GM23338 (cell line): ENCODE measurements at regions not wholly inside any gene's neighbourhood (a gene's known extent, or its start where the extent isn't known, plus 50 kb on each side); places are given as distances from the start of the nearest gene placed in this dataset.

Experiments
- ATAC-seq: fragments of 200-7000 bp; cut with Tn5 transposase; 3 replicates; pipeline ENCODE4 v1.9.1; 2020
- DNase-seq: peaks from one replicate; pipeline ENCODE4 v3.0.0-alpha.2; 2015; ENCODE audit warnings: low spot score
- H2AFZ ChIP-seq: fragments of 200-600 bp; sonication (generic); 2 replicates; pipeline ENCODE4 v1.8.0; 2016; ENCODE audit warnings: antibody characterized with exemption, mild to moderate bottlenecking, moderate library complexity
- H3F3A ChIP-seq: fragments of 200-600 bp; sonication (generic); replicated peaks from 2 replicates; pipeline ENCODE4 v1.8.0; 2017; ENCODE audit warnings: antibody characterized with exemption, mixed run types, low read depth
- H3K27ac ChIP-seq: fragments of 200-600 bp; sonication (generic); 2 replicates; pipeline ENCODE4 v1.6.1; 2016; ENCODE audit warnings: low read depth
- H3K27me3 ChIP-seq: fragments of 200-600 bp; sonication (generic); 2 replicates; pipeline ENCODE4 v1.8.0; 2016; ENCODE audit warnings: mild to moderate bottlenecking, mixed run types, moderate library complexity; ENCODE audit not compliant: insufficient read depth
- H3K36me3 ChIP-seq: fragments of 200-600 bp; sonication (generic); 2 replicates; pipeline ENCODE4 v1.8.0; 2016; ENCODE audit warnings: mild to moderate bottlenecking; ENCODE audit not compliant: insufficient read depth
- H3K4me1 ChIP-seq: fragments of 200-600 bp; sonication (generic); 2 replicates; pipeline ENCODE4 v1.8.0; 2016; ENCODE audit warnings: mild to moderate bottlenecking, moderate library complexity; ENCODE audit not compliant: insufficient read depth
- H3K4me2 ChIP-seq: fragments of 200-600 bp; sonication (generic); 2 replicates; pipeline ENCODE4 v1.7.1; 2017; ENCODE audit warnings: mixed run types
- H3K4me3 ChIP-seq: fragments of 200-600 bp; sonication (generic); 2 replicates; pipeline ENCODE4 v1.6.1; 2016; ENCODE audit warnings: mixed run types
- H3K79me2 ChIP-seq: fragments of 200-600 bp; sonication (generic); replicated peaks from 2 replicates; pipeline ENCODE4 v1.8.0; 2017; ENCODE audit warnings: mild to moderate bottlenecking; ENCODE audit not compliant: insufficient read depth
- H3K9me2 ChIP-seq: fragments of 200-600 bp; sonication (generic); 2 replicates; pipeline ENCODE4 v1.8.0; 2017; ENCODE audit not compliant: insufficient read depth
- H4K20me1 ChIP-seq: fragments of 200-600 bp; sonication (generic); replicated peaks from 2 replicates; pipeline ENCODE4 v1.8.0; 2017; ENCODE audit warnings: mild to moderate bottlenecking; ENCODE audit not compliant: insufficient read depth
- H3K27ac Mint-ChIP-seq: 2 replicates; pipeline ENCODE4 v1.8.0; 2020; ENCODE audit warnings: inconsistent platforms, mild to moderate bottlenecking, moderate library complexity, mixed read lengths
- H3K27me3 Mint-ChIP-seq: 3 replicates; pipeline ENCODE4 v1.8.0; 2022; ENCODE audit warnings: low read depth, mild to moderate bottlenecking, moderate library complexity, mixed read lengths, inconsistent platforms; ENCODE audit not compliant: insufficient read depth, poor library complexity
- H3K36me3 Mint-ChIP-seq: 3 replicates; pipeline ENCODE4 v1.8.0; 2021; ENCODE audit warnings: low read depth, mild to moderate bottlenecking, inconsistent platforms, moderate library complexity, mixed read lengths
- H3K4me1 Mint-ChIP-seq: 3 replicates; pipeline ENCODE4 v1.8.0; 2020; ENCODE audit warnings: mild to moderate bottlenecking, inconsistent platforms, mixed read lengths
- H3K4me3 Mint-ChIP-seq: 3 replicates; pipeline ENCODE4 v1.8.0; 2021; ENCODE audit warnings: moderate library complexity, mild to moderate bottlenecking, inconsistent platforms, mixed read lengths
- H3K9me3 Mint-ChIP-seq: 3 replicates; pipeline ENCODE4 v1.8.0; 2020; ENCODE audit warnings: moderate library complexity, mild to moderate bottlenecking, inconsistent platforms, mixed read lengths
- ETS1 ChIP-seq: IDR thresholded peaks from 2 replicates; pipeline ENCODE4 v1.6.1; 2016; ENCODE audit warnings: antibody characterized with exemption
- EZH2 ChIP-seq: fragments of 200-600 bp; sonication (generic); IDR thresholded peaks from one replicate; pipeline ENCODE4 v1.8.0; 2017; ENCODE audit warnings: antibody characterized with exemption, mild to moderate bottlenecking, low read depth; ENCODE audit not compliant: unreplicated experiment
- NANOG ChIP-seq: IDR thresholded peaks from 2 replicates; pipeline ENCODE4 v1.6.1; 2016; ENCODE audit warnings: antibody characterized with exemption, borderline replicate concordance
- STAT1 ChIP-seq: IDR thresholded peaks from one replicate; pipeline ENCODE4 v1.6.1; 2016; ENCODE audit warnings: antibody characterized with exemption; ENCODE audit not compliant: unreplicated experiment
- ZNF331 ChIP-seq: fragments of 250-450 bp; sonication (Bioruptor Pico); IDR thresholded peaks from 2 replicates; pipeline ENCODE4 v1.5.0; 2020; ENCODE audit warnings: low read depth, mild to moderate bottlenecking, moderate library complexity
- ZNF462 ChIP-seq: fragments of 250-450 bp; sonication (Bioruptor Pico); IDR thresholded peaks from 2 replicates; pipeline ENCODE4 v1.5.0; 2020; ENCODE audit warnings: mild to moderate bottlenecking, moderate library complexity
- TF ChIP-seq, protein P1 (sequence below), 2 experiments: fragments of 200-600 bp in 1 of 2; sonication (generic) in 1 of 2; conservative IDR thresholded peaks; 2 replicates each; pipeline versions ENCODE4 v1.5.1 to v1.6.1; 2016 to 2017; ENCODE audit warnings: antibody characterized with exemption in 2 of 2, low read depth in 2 of 2, mild to moderate bottlenecking in 2 of 2, moderate library complexity in 1 of 2

- no peak for TF ChIP-seq ZNF462 (CRISPR knock-in tag)
Observed at GRCh38 chr3:76841747-76842146, 198.2 kb upstream of the ROBO2 start (continued).

DNA sequence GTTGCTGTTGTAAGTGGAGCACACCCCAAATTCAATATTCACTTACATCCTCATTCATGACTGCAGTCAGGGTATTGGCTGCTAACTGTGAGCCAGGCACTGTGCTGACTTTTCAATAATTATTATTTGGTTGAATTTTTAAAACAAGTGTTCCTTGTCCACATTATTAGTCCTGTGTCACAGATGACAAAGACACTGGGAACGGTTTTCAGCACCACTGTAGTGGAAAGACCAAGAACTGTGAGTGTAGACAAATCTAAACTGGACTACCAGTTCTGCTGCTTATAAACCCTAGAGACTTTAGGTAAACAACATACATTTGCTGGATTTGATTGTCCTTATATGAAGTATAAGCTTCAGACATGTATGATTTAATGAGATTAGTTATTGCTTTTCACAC is 197.7 kb upstream of the ROBO2 start:
- Mint-ChIP-seq H3K9me3 (no peaks in the 10 kb centered on the region), H3K36me3 (no peaks in the 10 kb centered on the region), H3K4me3 (no peak overlapping the region), H3K4me1 (no peaks in the 10 kb centered on the region), H3K27ac (no peak overlapping the region), H3K27me3 (no peaks in the 10 kb centered on the region)
- no peak for DNase-seq
- Histone ChIP-seq H4K20me1 (no peaks in the 10 kb centered on the region), H3K4me1 (no peaks in the 10 kb centered on the region), H3K27me3 (no peaks in the 10 kb centered on the region), H3K4me3 (no peak overlapping the region), H3K4me2 (no peak overlapping the region), H3K27ac (no peak overlapping the region), H3F3A (no peaks in the 10 kb centered on the region), H3K9me2 (0 out of 2 replicates have a peak, but pooled peaks cover 3% of the 10 kb centered on the region), H2AFZ (no peak overlapping the region), H3K36me3 (no peaks in the 10 kb centered on the region), H3K79me2 (no peaks in the 10 kb centered on the region)
- ATAC-seq: no peak
- no peak for TF ChIP-seq EZH2
- TF ChIP-seq, protein P1, sequence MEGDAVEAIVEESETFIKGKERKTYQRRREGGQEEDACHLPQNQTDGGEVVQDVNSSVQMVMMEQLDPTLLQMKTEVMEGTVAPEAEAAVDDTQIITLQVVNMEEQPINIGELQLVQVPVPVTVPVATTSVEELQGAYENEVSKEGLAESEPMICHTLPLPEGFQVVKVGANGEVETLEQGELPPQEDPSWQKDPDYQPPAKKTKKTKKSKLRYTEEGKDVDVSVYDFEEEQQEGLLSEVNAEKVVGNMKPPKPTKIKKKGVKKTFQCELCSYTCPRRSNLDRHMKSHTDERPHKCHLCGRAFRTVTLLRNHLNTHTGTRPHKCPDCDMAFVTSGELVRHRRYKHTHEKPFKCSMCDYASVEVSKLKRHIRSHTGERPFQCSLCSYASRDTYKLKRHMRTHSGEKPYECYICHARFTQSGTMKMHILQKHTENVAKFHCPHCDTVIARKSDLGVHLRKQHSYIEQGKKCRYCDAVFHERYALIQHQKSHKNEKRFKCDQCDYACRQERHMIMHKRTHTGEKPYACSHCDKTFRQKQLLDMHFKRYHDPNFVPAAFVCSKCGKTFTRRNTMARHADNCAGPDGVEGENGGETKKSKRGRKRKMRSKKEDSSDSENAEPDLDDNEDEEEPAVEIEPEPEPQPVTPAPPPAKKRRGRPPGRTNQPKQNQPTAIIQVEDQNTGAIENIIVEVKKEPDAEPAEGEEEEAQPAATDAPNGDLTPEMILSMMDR (conservative IDR thresholded peaks at IDR 0.05; ENCODE audit: low read depth in 2 of 2): no peak
- no peak for TF ChIP-seq ZNF462 (CRISPR knock-in tag)
- no peak for TF ChIP-seq NANOG
- no peak for TF ChIP-seq STAT1
- TF ChIP-seq ETS1: no peak
- TF ChIP-seq ZNF331 (CRISPR knock-in tag): no peak
